ENCODE measurements at regions not wholly inside any gene's neighbourhood (a gene's known extent, or its start where the extent isn't known, plus 50 kb on each side); places are given as distances from the start of the nearest gene placed in this dataset.

DNA sequence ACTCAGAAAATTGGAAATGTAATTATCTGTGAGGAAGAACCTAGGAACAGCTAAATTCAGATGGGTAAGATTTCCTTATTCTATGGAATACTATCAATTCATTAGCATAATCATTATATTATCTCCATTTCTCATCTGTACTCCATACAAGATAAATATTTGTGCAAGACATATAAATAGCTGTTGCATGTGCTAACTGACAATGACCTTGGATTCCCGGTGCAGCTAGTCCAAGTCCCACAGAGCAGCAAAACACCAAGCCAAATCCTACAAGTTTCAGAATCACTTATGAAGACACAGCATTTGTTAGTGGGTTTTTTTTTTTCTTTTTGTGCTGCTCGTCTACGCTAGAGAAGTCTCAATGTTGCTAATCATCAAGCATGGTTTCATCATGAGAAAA, 64.8 kb downstream of the NUDT12 start:
- Histone ChIP-seq H3K27ac (ENCODE audit: low read length) (no peak overlapping the region), H2AFZ (ENCODE audit: low read depth, low read length) (no peak overlapping the region), H3K36me3 (ENCODE audit: insufficient read depth, low read length) (no peaks in the 10 kb centered on the region), H3K79me2 (replicated peaks; ENCODE audit: insufficient read depth, low read length) (no peaks in the 10 kb centered on the region), H3K4me2 (ENCODE audit: low read length) (no peak overlapping the region), H4K20me1 (ENCODE audit: insufficient read depth) (no peaks in the 10 kb centered on the region), H3K9me3 (ENCODE audit: low read length) (peaks cover 3% of the 10 kb centered on the region), H3F3A (ENCODE audit: insufficient read depth, low read length, poor library complexity, severe bottlenecking) (no peaks in the 10 kb centered on the region), H3K9ac (ENCODE audit: low read length) (no peak overlapping the region), H3K9me2 (ENCODE audit: insufficient read depth, low read length) (no peaks in the 10 kb centered on the region), H3K27me3 (ENCODE audit: insufficient read depth, low read depth, low read length) (no peaks in the 10 kb centered on the region), H3K4me3 (ENCODE audit: low read length) (no peak overlapping the region)
- TF ChIP-seq RAD21 (conservative IDR thresholded peaks at IDR 0.05) (no peak), EP300 (conservative IDR thresholded peaks at IDR 0.05; ENCODE audit: poor library complexity, severe bottlenecking) (no peak), MXI1 (conservative IDR thresholded peaks at IDR 0.05; ENCODE audit: poor library complexity, severe bottlenecking) (no peak), SMC3 (conservative IDR thresholded peaks at IDR 0.05; ENCODE audit: poor library complexity) (no peak), POLR2AphosphoS5 (IDR thresholded peaks at IDR 0.05) (no peak)

DNA sequence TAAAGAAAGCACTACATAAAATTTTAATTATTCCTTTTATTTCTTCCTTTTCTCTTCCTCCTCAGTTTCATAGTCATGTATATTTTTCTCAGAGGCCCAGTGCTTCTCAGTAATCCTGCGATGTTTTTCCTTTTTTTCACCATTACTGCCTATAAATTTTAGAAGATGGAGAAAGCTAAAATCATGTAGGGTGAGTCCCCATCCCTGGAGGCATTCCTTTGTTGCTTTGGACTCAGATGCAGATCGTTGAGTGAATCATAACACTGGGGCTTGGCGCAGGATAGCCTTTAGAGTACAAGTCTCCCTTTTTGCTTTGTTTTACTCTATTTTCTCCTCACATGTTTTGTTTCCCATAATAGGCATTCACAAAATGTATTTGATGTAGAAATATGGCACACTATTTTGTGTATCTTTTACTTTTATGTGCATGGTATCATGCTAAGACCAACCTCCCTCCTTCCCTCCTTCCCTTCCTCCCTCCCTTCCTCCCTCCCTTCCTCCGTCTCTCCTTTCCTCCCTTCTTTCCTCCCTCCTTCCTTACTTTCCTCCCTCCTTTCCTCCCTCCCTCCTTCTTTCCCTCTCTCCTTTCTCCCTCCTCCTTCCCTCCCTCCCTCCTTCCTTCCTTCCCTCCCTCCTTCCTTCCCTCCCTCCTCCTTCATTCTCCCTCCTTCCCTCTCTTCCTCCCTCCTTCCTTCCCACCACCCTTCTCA, 72.4 kb downstream of the NUDT12 start:
- no peak overlapping the region for H2AFZ ChIP-seq (ENCODE audit: low read depth, low read length)
- H3K4me3 ChIP-seq (ENCODE audit: low read length) = no peak overlapping the region
- H3K36me3 ChIP-seq (ENCODE audit: insufficient read depth, low read length) = no peaks in the 10 kb centered on the region
- no peak overlapping the region for H3K4me2 ChIP-seq (ENCODE audit: low read length)
- no peak overlapping the region for H3K27ac ChIP-seq (ENCODE audit: low read length)
- no peaks in the 10 kb centered on the region for H3K79me2 ChIP-seq (replicated peaks; ENCODE audit: insufficient read depth, low read length)
- H3K9me3 ChIP-seq (ENCODE audit: low read length) = peaks cover 3% of the 10 kb centered on the region
- H3K9me2 ChIP-seq (ENCODE audit: insufficient read depth, low read length) = no peaks in the 10 kb centered on the region
- TF ChIP-seq RAD21 (conservative IDR thresholded peaks at IDR 0.05) (no peak), POLR2AphosphoS5 (IDR thresholded peaks at IDR 0.05) (no peak), TAF1 (IDR thresholded peaks at IDR 0.05; ENCODE audit: low read depth) (no peak), EZH2 (IDR thresholded peaks at IDR 0.05; ENCODE audit: borderline replicate concordance, insufficient read depth, low read length, poor library complexity, severe bottlenecking) (no peak), SMC3 (conservative IDR thresholded peaks at IDR 0.05; ENCODE audit: poor library complexity) (no peak), EP300 (conservative IDR thresholded peaks at IDR 0.05; ENCODE audit: poor library complexity, severe bottlenecking) (no peak)
- TF ChIP-seq, protein P1, sequence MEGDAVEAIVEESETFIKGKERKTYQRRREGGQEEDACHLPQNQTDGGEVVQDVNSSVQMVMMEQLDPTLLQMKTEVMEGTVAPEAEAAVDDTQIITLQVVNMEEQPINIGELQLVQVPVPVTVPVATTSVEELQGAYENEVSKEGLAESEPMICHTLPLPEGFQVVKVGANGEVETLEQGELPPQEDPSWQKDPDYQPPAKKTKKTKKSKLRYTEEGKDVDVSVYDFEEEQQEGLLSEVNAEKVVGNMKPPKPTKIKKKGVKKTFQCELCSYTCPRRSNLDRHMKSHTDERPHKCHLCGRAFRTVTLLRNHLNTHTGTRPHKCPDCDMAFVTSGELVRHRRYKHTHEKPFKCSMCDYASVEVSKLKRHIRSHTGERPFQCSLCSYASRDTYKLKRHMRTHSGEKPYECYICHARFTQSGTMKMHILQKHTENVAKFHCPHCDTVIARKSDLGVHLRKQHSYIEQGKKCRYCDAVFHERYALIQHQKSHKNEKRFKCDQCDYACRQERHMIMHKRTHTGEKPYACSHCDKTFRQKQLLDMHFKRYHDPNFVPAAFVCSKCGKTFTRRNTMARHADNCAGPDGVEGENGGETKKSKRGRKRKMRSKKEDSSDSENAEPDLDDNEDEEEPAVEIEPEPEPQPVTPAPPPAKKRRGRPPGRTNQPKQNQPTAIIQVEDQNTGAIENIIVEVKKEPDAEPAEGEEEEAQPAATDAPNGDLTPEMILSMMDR (IDR thresholded peaks at IDR 0.05; ENCODE audit: poor library complexity, severe bottlenecking) = no peak
- TF ChIP-seq, protein P2, sequence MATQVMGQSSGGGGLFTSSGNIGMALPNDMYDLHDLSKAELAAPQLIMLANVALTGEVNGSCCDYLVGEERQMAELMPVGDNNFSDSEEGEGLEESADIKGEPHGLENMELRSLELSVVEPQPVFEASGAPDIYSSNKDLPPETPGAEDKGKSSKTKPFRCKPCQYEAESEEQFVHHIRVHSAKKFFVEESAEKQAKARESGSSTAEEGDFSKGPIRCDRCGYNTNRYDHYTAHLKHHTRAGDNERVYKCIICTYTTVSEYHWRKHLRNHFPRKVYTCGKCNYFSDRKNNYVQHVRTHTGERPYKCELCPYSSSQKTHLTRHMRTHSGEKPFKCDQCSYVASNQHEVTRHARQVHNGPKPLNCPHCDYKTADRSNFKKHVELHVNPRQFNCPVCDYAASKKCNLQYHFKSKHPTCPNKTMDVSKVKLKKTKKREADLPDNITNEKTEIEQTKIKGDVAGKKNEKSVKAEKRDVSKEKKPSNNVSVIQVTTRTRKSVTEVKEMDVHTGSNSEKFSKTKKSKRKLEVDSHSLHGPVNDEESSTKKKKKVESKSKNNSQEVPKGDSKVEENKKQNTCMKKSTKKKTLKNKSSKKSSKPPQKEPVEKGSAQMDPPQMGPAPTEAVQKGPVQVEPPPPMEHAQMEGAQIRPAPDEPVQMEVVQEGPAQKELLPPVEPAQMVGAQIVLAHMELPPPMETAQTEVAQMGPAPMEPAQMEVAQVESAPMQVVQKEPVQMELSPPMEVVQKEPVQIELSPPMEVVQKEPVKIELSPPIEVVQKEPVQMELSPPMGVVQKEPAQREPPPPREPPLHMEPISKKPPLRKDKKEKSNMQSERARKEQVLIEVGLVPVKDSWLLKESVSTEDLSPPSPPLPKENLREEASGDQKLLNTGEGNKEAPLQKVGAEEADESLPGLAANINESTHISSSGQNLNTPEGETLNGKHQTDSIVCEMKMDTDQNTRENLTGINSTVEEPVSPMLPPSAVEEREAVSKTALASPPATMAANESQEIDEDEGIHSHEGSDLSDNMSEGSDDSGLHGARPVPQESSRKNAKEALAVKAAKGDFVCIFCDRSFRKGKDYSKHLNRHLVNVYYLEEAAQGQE (IDR thresholded peaks at IDR 0.05; ENCODE audit: borderline replicate concordance) = no peak
- H4K20me1 ChIP-seq (ENCODE audit: insufficient read depth) = no peaks in the 10 kb centered on the region
- H3K9ac ChIP-seq (ENCODE audit: low read length) = no peak overlapping the region
- no peaks in the 10 kb centered on the region for H3F3A ChIP-seq (ENCODE audit: insufficient read depth, low read length, poor library complexity, severe bottlenecking)
- H3K27me3 ChIP-seq (ENCODE audit: insufficient read depth, low read depth, low read length) = no peaks in the 10 kb centered on the region
